ENCODE measurements at regions not wholly inside any gene's neighbourhood (a gene's known extent, or its start where the extent isn't known, plus 50 kb on each side); places are given as distances from the start of the nearest gene placed in this dataset.
"Not testable (repeated sequence)": the region's sequence is repeated elsewhere in the genome, so short reads cannot be mapped to it uniquely, and the experiment has no call there.

DNA sequence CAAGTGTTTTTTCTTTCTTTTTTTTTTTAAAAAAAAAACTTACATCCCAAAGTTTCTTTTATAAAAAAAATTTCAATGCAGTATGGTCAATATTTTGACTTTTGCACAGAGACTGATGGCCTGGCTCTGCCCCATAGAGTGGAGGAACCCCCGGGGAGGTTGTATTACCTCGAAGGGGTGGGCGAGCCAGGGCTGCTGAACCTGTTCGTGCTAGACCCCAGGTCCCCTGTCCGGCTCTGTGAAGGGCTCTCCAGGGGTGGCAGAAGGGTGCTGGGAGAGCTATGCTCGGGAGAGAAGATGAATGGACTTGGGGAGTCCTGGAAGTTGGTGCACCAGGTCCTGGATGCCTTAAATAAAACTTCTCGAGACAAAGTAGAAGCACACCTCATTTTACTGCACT, 446.4 kb upstream of the KLF6 start:
- no peak for TF ChIP-seq POLR2A (IDR thresholded peaks at IDR 0.05; ENCODE audit: extremely low read depth, insufficient read length)
- TF ChIP-seq, protein P1, sequence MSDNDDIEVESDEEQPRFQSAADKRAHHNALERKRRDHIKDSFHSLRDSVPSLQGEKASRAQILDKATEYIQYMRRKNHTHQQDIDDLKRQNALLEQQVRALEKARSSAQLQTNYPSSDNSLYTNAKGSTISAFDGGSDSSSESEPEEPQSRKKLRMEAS (IDR thresholded peaks at IDR 0.05; ENCODE audit: low read depth, low read length): no peak
- TF ChIP-seq, protein P2, sequence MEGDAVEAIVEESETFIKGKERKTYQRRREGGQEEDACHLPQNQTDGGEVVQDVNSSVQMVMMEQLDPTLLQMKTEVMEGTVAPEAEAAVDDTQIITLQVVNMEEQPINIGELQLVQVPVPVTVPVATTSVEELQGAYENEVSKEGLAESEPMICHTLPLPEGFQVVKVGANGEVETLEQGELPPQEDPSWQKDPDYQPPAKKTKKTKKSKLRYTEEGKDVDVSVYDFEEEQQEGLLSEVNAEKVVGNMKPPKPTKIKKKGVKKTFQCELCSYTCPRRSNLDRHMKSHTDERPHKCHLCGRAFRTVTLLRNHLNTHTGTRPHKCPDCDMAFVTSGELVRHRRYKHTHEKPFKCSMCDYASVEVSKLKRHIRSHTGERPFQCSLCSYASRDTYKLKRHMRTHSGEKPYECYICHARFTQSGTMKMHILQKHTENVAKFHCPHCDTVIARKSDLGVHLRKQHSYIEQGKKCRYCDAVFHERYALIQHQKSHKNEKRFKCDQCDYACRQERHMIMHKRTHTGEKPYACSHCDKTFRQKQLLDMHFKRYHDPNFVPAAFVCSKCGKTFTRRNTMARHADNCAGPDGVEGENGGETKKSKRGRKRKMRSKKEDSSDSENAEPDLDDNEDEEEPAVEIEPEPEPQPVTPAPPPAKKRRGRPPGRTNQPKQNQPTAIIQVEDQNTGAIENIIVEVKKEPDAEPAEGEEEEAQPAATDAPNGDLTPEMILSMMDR (IDR thresholded peaks at IDR 0.05; ENCODE audit: low read depth, low read length): no peak
- no peak for TF ChIP-seq MYC (IDR thresholded peaks at IDR 0.05; ENCODE audit: low read depth, low read length)
- H3K4me3 ChIP-seq (ENCODE audit: low read depth, low read length): no peak overlapping the region

DNA sequence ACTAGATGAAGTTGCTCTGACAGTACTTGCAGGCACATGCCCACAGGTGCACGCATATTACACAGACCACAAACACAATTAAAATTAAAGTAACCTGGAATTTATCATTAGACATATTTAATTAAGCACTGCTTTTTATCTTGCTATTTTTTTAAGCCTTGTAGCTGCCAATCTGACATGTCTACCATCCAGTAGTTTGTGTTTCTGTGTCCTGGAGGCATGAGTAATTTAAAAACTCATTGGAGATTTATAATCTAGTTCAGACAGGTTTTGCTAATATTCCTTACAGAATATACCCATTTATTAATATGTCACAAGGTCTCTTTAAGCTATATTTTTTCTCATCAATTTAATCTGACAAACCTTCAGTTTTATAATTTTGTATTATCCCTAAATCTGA, 445.0 kb upstream of the KLF6 start:
- H3K4me3 ChIP-seq (ENCODE audit: low read depth, low read length): no peak overlapping the region
- TF ChIP-seq POLR2A (IDR thresholded peaks at IDR 0.05; ENCODE audit: extremely low read depth, insufficient read length): no peak
- TF ChIP-seq, protein P1 (IDR thresholded peaks at IDR 0.05; ENCODE audit: low read depth, low read length): no peak
- TF ChIP-seq, protein P2 (IDR thresholded peaks at IDR 0.05; ENCODE audit: low read depth, low read length): no peak
- no peak for TF ChIP-seq MYC (IDR thresholded peaks at IDR 0.05; ENCODE audit: low read depth, low read length)
- no peak for DNase-seq (ENCODE audit: low read depth)

More for the DNA sequence above, 446.4 kb upstream of the KLF6 start:
- DNase-seq (ENCODE audit: low read depth): no peak

DNA sequence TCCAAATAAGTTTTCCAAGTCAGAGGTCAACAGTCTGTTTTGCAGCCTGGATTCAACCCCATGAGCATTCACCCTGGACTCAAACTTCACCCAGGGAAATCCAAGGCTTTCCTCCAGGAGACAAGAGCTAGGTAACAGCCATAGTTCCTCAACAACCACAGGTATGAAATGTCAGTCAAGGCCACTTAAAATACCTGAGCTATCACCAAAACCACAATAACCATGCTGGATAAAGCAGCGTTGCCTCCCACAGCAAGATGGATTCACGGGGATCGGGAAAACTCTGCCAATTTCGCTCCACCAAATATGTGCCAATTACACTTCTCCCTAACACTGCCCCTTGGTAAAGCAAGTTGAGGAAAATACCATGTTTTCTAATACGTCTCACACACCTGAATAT, 444.1 kb upstream of the KLF6 start:
- no peak for DNase-seq (ENCODE audit: low read depth)
- H3K4me3 ChIP-seq (ENCODE audit: low read depth, low read length): no peak overlapping the region
- TF ChIP-seq MYC (IDR thresholded peaks at IDR 0.05; ENCODE audit: low read depth, low read length): no peak
- TF ChIP-seq, protein P1 (IDR thresholded peaks at IDR 0.05; ENCODE audit: low read depth, low read length): no peak

DNA sequence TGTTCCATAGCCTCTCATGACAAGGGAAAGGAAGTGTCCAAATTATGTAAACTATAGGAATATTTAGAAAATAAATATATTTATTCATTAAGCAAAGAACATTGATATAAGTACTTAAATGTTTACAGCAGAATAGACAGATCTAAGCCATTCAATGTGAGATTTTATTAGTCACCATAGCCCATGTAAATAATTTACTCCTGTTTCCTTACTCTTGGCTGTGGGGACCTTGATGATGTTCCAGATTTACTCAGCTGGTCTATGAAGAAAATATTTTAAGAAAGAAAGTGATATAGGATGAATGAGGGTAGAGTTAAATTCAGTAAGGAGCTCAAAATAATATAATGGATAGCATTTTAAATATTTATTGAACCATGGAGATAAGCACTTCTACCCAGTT, 442.6 kb upstream of the KLF6 start:
- H3K4me3 ChIP-seq (ENCODE audit: low read depth, low read length): no peak overlapping the region
- TF ChIP-seq, protein P2 (IDR thresholded peaks at IDR 0.05; ENCODE audit: low read depth, low read length): no peak
- no peak for DNase-seq (ENCODE audit: low read depth)

DNA sequence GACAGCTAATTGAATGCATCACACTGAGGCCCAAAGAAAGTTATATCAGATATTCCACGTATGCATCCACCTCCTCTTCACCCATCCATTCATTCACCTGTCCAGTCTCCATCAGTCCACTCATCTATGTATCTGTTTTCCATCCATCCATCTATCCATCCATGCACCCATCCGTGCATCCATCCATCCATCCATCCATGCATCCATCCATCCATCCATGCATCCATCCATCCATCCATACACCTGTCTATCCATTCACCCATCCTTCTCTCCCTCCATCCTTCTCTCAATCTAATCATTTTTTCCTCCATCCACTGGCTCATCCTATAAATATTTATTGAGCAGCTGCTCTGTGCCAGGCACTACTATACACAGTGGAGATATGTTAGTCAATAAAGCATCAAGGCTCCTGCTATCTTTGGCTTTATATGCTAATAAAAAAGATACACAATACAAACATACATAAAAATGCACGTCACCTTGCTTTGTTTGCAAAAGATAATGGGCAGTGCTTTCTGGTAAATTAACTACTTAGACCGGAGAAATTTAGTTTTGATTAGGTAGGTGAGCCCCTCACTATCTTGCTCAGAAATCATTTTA, 442.0 kb upstream of the KLF6 start:
- DNase-seq (ENCODE audit: low read depth): no peak
- no peak overlapping the region for H3K4me3 ChIP-seq (ENCODE audit: low read depth, low read length)
- TF ChIP-seq, protein P1 (IDR thresholded peaks at IDR 0.05; ENCODE audit: low read depth, low read length): no peak
- TF ChIP-seq, protein P2 (IDR thresholded peaks at IDR 0.05; ENCODE audit: low read depth, low read length): no peak

DNA sequence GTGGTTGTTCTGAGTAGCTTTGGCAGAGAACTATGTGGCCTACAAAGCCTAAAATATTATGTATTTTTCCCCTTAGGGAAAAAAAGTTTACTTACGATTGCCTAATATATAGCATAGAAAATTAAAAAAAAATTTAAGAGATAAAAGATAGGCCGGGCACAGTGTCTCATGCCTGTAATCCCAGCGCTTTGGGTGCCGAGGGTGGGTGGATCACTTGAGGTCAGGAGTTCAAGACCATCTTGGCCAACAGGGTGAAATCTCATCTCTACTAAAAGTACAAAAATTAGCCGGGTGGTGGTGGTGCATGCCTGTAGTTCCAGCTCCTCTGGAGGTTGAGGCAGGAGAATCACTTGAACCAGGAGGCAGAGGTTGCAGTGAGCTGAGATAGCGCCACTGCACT, 439.2 kb upstream of the KLF6 start:
- H3K4me3 ChIP-seq (ENCODE audit: low read depth, low read length): no peak overlapping the region
- TF ChIP-seq MYC (IDR thresholded peaks at IDR 0.05; ENCODE audit: low read depth, low read length) (no peak), POLR2A (IDR thresholded peaks at IDR 0.05; ENCODE audit: extremely low read depth, insufficient read length) (no peak)
- TF ChIP-seq, protein P2 (IDR thresholded peaks at IDR 0.05; ENCODE audit: low read depth, low read length): no peak
- TF ChIP-seq, protein P1 (IDR thresholded peaks at IDR 0.05; ENCODE audit: low read depth, low read length): no peak
- no peak for DNase-seq (ENCODE audit: low read depth)

DNA sequence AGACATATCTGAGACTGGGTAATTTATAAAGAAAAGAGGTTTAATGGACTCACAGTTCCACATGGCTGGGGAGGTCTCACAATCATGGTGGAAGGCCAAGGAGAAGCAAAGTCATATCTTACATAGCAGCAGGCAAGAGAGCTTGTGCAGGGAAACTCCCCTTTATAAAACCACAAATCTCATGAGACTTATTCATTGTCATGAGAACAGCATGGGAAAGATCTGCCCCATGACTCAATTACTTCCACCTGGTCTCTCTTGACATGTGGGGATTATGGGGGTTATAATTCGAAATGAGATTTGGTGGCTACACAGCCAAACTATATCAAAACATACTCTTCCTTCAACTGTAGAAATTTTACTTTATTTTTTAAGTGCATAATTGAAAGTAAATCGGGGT, 436.3 kb upstream of the KLF6 start:
- H3K4me3 ChIP-seq (ENCODE audit: low read depth, low read length): not testable (repeated sequence)
- DNase-seq (ENCODE audit: low read depth): peak; percentile 11

Data from NB4 (cell line).